Adrenal gland (tissue), 9 donors: ENCODE measurements at regions not wholly inside any gene's neighbourhood (a gene's known extent, or its start where the extent isn't known, plus 50 kb on each side); places are given as distances from the start of the nearest gene placed in this dataset.

ENCODE experiments used
- DNase-seq, 7 donors: peaks; one replicate each; pipeline ENCODE4 v3.0.0-alpha.2; 2019 to 2020
- H3K27ac ChIP-seq, 5 donors: fragments of 200-600 bp; sonication (generic) in 4 of 5; 1 replicate in 3 of 5; 2 replicates in 2 of 5; pipeline versions ENCODE4 v1.5.1 to v1.8.0; 2016 to 2020; ENCODE audit warnings: mild to moderate bottlenecking in 1 of 5
- H3K27me3 ChIP-seq: fragments of 200-600 bp; 2 replicates; pipeline ENCODE4 v1.8.0; 2021
- H3K36me3 ChIP-seq, 2 donors: fragments of 200-600 bp; replicated peaks in 1 of 2; 1 replicate in 1 of 2; 2 replicates in 1 of 2; pipeline versions ENCODE4 v1.5.1 to v1.8.0; 2018 to 2022
- H3K4me1 ChIP-seq, 2 donors: fragments of 200-600 bp; replicated peaks in 1 of 2; 1 replicate in 1 of 2; 2 replicates in 1 of 2; pipeline versions ENCODE4 v1.5.1 to v1.8.0; 2018 to 2021
- H3K4me3 ChIP-seq, 4 donors: fragments of 200-600 bp; sonication (generic) in 3 of 4; one replicate each; pipeline ENCODE4 v1.5.1; 2016 to 2018
- H3K9me3 ChIP-seq, 3 donors: fragments of 200-600 bp; sonication (generic) in 1 of 3; replicated peaks in 1 of 3; 1 replicate in 2 of 3; 2 replicates in 1 of 3; pipeline versions ENCODE4 v1.5.1 to v1.8.0; 2016 to 2021
- POLR2A ChIP-seq, 2 donors: fragments of 450-650 bp; IDR thresholded peaks; one replicate each; pipeline ENCODE4 v1.6.1; 2017; ENCODE audit warnings: antibody characterized with exemption in 2 of 2, mild to moderate bottlenecking in 2 of 2, moderate library complexity in 1 of 2
- WGBS, 4 donors: extraction: QIAGEN DNeasy Blood & Tissue Kit in 2 of 4; methylation state at CpG; one replicate each; pipeline versions ENCODE4 v1.1.5 to v1.1.7; 2013 to 2017; 5-methylcytosine and 5-hydroxymethylcytosine counted together
- intact Hi-C, 2 donors: fragments of 100-400 bp; cut with DNase I; formaldehyde crosslinking; loops; one replicate each; pipeline versions ENCODE4 v1.14.1 to v1.15.0; 2022 to 2023
- TF ChIP-seq, protein P1 (sequence below), 6 experiments: fragments of 450-650 bp in 4 of 6; fragments of 200-600 bp in 2 of 6; sonication (generic) in 1 of 6; IDR thresholded peaks; 1 replicate in 5 of 6; 2 replicates in 1 of 6; pipeline versions ENCODE4 v1.5.1 to v1.8.0; 2016 to 2021; ENCODE audit warnings: antibody characterized with exemption in 6 of 6, mild to moderate bottlenecking in 2 of 6, moderate library complexity in 1 of 6
- donor health status: healthy with polysubstance abuse.
- donor health status: Bipolar disorder and iron deficiency.
- donor health status: DM: yes; HTN: yes; CAD: no.
- donor health status: DM: no; HTN: no; CAD: no.
- donor health status: DM: no; HTN: no; CAD: no.

DNA sequence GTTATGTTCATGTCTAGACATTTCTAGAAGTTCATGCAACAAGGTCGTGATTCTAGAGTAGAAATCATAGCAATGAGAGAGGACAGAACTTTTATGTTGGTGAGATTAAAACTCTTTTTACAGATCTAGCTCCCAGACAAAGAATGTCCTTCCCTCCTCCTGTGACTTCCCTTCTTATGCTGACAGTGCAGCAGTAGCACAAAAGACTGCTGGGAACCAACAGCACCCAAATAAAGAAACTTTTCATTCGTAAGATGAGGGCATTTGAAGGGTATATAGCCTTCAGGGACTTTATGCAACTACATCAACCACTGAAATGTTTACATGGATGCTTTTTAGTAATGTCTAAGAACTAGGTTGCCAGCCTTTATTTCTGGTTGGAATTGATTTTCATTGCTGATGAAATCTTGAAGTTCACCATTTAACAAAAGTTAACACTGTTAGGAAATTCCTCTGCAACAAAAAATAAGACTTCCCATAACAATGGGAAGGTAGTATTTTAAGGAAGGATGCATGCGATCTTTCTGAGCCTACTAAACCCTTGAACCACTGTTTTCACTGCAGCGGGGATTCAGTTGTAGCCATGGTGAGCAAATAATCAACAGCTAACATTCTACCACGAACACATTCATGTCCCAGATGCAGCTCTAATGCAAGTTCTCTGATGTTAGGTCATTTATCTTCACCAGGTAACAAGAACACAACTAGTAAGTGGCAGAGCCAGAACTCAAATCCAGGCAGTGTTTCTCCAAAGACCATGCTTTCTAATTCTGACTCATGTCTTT lies 672.8 kb downstream of the PTPRC start:
- TF ChIP-seq, protein P1, sequence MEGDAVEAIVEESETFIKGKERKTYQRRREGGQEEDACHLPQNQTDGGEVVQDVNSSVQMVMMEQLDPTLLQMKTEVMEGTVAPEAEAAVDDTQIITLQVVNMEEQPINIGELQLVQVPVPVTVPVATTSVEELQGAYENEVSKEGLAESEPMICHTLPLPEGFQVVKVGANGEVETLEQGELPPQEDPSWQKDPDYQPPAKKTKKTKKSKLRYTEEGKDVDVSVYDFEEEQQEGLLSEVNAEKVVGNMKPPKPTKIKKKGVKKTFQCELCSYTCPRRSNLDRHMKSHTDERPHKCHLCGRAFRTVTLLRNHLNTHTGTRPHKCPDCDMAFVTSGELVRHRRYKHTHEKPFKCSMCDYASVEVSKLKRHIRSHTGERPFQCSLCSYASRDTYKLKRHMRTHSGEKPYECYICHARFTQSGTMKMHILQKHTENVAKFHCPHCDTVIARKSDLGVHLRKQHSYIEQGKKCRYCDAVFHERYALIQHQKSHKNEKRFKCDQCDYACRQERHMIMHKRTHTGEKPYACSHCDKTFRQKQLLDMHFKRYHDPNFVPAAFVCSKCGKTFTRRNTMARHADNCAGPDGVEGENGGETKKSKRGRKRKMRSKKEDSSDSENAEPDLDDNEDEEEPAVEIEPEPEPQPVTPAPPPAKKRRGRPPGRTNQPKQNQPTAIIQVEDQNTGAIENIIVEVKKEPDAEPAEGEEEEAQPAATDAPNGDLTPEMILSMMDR (IDR thresholded peaks at IDR 0.05), result no peak
- no peak for TF ChIP-seq POLR2A (IDR thresholded peaks at IDR 0.05)
- no peak for DNase-seq
- no peak overlapping the region for H3K27ac ChIP-seq
- 65 to 73% (median 69%) methylated on average over 5 of the region's 5 CpGs for WGBS, 4 donors
- no peaks in the 10 kb centered on the region for H3K36me3 ChIP-seq
- intact Hi-C loops, result no loop called here
- no peaks in the 10 kb centered on the region for H3K9me3 ChIP-seq
- H3K27me3 ChIP-seq, result no peaks in the 10 kb centered on the region
- H3K4me1 ChIP-seq, result no peaks in the 10 kb centered on the region
- no peak overlapping the region for H3K4me3 ChIP-seq

GRCh38 chr1:199312626-199313025 lies 673.8 kb downstream of the PTPRC start:
- 39 to 59% (median 49%) methylated on average over 2 of the region's 2 CpGs for WGBS, 4 donors
- H3K27ac ChIP-seq, result no peak overlapping the region
- TF ChIP-seq POLR2A (IDR thresholded peaks at IDR 0.05), result no peak
- TF ChIP-seq, protein P1 (IDR thresholded peaks at IDR 0.05), result no peak
- no peaks in the 10 kb centered on the region for H3K36me3 ChIP-seq
- DNase-seq, result no peak
- H3K4me3 ChIP-seq, result no peak overlapping the region
- no peaks in the 10 kb centered on the region for H3K27me3 ChIP-seq
- H3K9me3 ChIP-seq, result no peaks in the 10 kb centered on the region
- intact Hi-C loops, result no loop called here
- no peaks in the 10 kb centered on the region for H3K4me1 ChIP-seq

GRCh38 chr1:199313444-199313843 lies 674.6 kb downstream of the PTPRC start:
- intact Hi-C loops, result no loop called here
- TF ChIP-seq POLR2A (IDR thresholded peaks at IDR 0.05), result no peak
- TF ChIP-seq, protein P1 (IDR thresholded peaks at IDR 0.05), result no peak

GRCh38 chr1:199319341-199319740 lies 680.5 kb downstream of the PTPRC start:
- H3K36me3 ChIP-seq, result no peaks in the 10 kb centered on the region
- H3K9me3 ChIP-seq, result no peaks in the 10 kb centered on the region
- H3K27ac ChIP-seq, result no peak overlapping the region
- WGBS, 4 donors, result 89 to 90% (median 90%) methylated on average over 3 of the region's 3 CpGs
- H3K4me1 ChIP-seq, result no peaks in the 10 kb centered on the region
- no peaks in the 10 kb centered on the region for H3K27me3 ChIP-seq
- H3K4me3 ChIP-seq, result no peak overlapping the region
- no peak for DNase-seq
- TF ChIP-seq, protein P1 (IDR thresholded peaks at IDR 0.05), result no peak
- TF ChIP-seq POLR2A (IDR thresholded peaks at IDR 0.05), result no peak
- intact Hi-C loops, result no loop called here

More at GRCh38 chr1:199313444-199313843, 674.6 kb downstream of the PTPRC start:
- no peaks in the 10 kb centered on the region for H3K36me3 ChIP-seq
- H3K4me3 ChIP-seq, result no peak overlapping the region
- WGBS, 4 donors, result 79 to 89% (median 86%) methylated on average over 2 of the region's 2 CpGs
- DNase-seq, result no peak
- H3K4me1 ChIP-seq, result no peaks in the 10 kb centered on the region
- no peaks in the 10 kb centered on the region for H3K27me3 ChIP-seq
- no peaks in the 10 kb centered on the region for H3K9me3 ChIP-seq
- H3K27ac ChIP-seq, result no peak overlapping the region
